ENCODE measurements at regions not wholly inside any gene's neighbourhood (a gene's known extent, or its start where the extent isn't known, plus 50 kb on each side); places are given as distances from the start of the nearest gene placed in this dataset.

DNA sequence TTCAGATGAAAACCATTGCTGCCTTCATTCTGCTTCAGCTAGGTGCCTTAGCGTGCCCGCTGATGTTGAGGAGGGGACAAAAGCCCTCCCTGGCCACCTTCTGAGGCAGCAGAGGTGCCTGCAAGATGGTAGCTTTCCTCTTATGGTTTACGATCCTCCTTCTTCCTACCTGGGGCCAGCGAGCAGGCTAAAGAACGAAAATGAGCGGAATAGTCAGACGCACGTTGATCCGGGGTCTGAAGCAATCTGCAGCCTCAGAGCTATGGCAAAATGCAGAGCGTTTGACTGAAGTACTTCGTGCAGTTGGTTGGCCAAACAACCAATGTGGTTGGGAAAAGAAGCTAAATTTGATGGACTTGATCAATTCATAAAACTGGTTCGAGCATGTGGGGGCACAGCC is 95.5 kb downstream of the GATA3 start:
- H3K9me3 ChIP-seq = no peaks in the 10 kb centered on the region
- H3K27ac ChIP-seq = no peak overlapping the region
- no peak overlapping the region for H3K4me3 ChIP-seq
- no peaks in the 10 kb centered on the region for H3K36me3 ChIP-seq
- H3K27me3 ChIP-seq = no peaks in the 10 kb centered on the region
- H3K4me1 ChIP-seq = no peaks in the 10 kb centered on the region
- intact Hi-C loops (cut with DNase I) = no loop called here
- TF ChIP-seq CTCF (IDR thresholded peaks at IDR 0.05) = no peak
- no peak for DNase-seq (ENCODE audit: extremely low spot score in 2 of 2)

DNA sequence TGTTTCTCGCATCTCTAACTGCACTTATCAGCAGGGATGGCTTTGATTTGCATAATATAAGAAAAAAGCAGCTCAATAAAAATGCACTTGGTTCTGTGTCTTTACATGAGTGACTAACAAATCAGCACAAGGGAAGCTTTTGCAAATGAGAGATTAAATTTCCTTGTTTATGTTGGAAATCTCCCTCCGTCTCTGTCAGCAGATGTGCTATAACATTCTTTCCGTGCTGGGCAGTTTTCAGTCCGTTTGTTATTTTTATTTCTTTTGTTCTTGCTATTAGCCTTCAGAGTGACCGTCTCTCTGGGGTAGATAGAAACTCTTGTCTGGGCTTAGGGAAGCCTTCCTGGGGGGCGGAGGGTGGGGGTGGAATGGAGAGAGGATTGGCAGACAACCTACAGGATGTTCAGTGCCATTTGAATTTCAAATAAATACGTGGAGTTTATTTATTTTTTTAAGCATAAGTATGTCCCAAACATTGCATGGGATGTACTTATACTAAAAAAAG is 96.0 kb downstream of the GATA3 start:
- no peaks in the 10 kb centered on the region for H3K9me3 ChIP-seq
- no peak for TF ChIP-seq POLR2AphosphoS5 (IDR thresholded peaks at IDR 0.05; ENCODE audit: insufficient read depth in 1 of 2, low read depth in 1 of 2)
- no peak for TF ChIP-seq CTCF (IDR thresholded peaks at IDR 0.05)
- TF ChIP-seq POLR2A (IDR thresholded peaks at IDR 0.05) = no peak
- no peak for DNase-seq (ENCODE audit: extremely low spot score in 2 of 2)
- no peaks in the 10 kb centered on the region for H3K4me1 ChIP-seq
- no peak overlapping the region for H3K27ac ChIP-seq
- no peaks in the 10 kb centered on the region for H3K27me3 ChIP-seq
- intact Hi-C loops (cut with DNase I) = no loop called here
- H3K4me3 ChIP-seq = no peak overlapping the region
- H3K36me3 ChIP-seq = no peaks in the 10 kb centered on the region

GRCh38 chr10:8151086-8151485 is 96.6 kb downstream of the GATA3 start:
- intact Hi-C loops (cut with DNase I) = no loop called here
- Histone ChIP-seq H3K4me1 (no peaks in the 10 kb centered on the region), H3K27ac (no peak overlapping the region), H3K4me3 (no peak overlapping the region), H3K36me3 (no peaks in the 10 kb centered on the region), H3K27me3 (no peaks in the 10 kb centered on the region), H3K9me3 (no peaks in the 10 kb centered on the region)
- no peak for DNase-seq (ENCODE audit: extremely low spot score in 2 of 2)
- TF ChIP-seq POLR2AphosphoS5 (IDR thresholded peaks at IDR 0.05; ENCODE audit: insufficient read depth in 1 of 2, low read depth in 1 of 2) = no peak
- TF ChIP-seq CTCF (IDR thresholded peaks at IDR 0.05) = no peak

DNA sequence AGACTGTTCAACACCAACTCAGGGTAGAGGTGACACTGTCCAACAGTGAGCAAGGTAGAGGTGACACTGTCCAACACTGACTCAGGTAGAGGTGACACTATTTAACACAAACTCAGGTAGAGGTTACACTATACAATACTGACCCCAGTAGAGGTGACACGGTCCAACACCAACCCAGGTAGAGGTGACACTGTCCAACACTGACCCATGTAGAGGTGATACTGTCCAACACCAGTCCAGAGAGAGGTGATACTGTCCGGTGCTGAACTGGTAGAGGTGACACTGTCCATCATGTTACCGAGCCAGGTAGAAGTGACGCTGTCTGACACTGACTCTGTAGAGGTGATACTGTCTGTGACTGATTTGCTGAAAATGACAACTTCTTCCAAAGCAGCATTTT is 102.4 kb downstream of the GATA3 start:
- H3K4me3 ChIP-seq = no peak overlapping the region
- intact Hi-C loops (cut with DNase I) = no loop called here
- TF ChIP-seq POLR2A (IDR thresholded peaks at IDR 0.05) (no peak), POLR2AphosphoS5 (IDR thresholded peaks at IDR 0.05; ENCODE audit: insufficient read depth in 1 of 2, low read depth in 1 of 2) (no peak), CTCF (IDR thresholded peaks at IDR 0.05) (no peak)
- no peaks in the 10 kb centered on the region for H3K27me3 ChIP-seq
- H3K9me3 ChIP-seq = no peaks in the 10 kb centered on the region
- H3K36me3 ChIP-seq = no peaks in the 10 kb centered on the region
- peaks cover 4% of the 10 kb centered on the region for H3K4me1 ChIP-seq
- no peak overlapping the region for H3K27ac ChIP-seq
- DNase-seq (ENCODE audit: extremely low spot score in 2 of 2) = no peak

DNA sequence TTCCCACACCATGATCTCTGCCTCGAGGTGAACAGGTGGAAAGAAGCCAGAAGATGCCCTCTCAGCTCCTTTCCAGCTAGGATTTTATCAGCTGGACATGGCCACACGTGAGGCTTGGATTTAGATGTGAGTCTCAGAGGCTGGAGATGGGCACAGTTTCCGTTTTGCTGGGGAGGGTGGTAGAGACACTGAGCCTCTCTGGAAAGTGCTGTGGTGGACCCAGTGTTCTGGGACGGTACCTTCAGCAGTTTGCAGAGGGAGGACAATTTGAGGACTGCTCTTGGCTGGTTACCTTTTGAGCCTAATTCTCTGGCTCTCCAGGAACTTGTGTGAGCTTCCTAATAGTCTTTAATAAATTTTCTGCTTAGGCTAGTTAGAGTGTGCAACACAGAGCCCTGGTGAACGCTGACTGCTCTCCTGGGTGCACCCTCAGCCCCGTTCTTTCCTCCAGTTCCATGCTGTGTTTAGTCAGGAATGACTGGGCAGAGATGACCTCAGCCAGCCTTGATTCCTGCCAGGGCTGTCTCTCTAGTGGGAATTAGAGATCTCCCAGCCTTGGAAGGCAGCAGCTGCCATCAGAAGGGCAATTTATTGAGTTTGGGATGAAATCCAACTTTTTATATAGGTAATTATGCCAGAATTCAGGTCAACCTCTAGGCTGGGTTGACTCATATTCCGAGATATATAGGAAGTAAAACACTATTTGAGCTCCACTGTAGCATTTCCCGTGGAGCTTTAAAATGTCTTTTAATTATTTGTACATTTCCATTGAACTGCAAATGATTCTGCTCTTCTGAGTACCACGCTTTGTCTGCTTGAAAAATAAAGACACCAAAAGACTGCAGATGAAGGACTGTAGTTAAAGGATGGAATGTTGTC is 103.9 kb downstream of the GATA3 start:
- H3K9me3 ChIP-seq = no peaks in the 10 kb centered on the region
- DNase-seq (ENCODE audit: extremely low spot score in 2 of 2) = no peak
- H3K27me3 ChIP-seq = no peaks in the 10 kb centered on the region
- H3K4me3 ChIP-seq = no peak overlapping the region
- TF ChIP-seq POLR2AphosphoS5 (IDR thresholded peaks at IDR 0.05; ENCODE audit: insufficient read depth in 1 of 2, low read depth in 1 of 2) (no peak), CTCF (IDR thresholded peaks at IDR 0.05) (no peak), POLR2A (IDR thresholded peaks at IDR 0.05) (no peak)
- intact Hi-C loops (cut with DNase I) = no loop called here
- no peak overlapping the region for H3K27ac ChIP-seq
- H3K4me1 ChIP-seq = peaks cover 4% of the 10 kb centered on the region
- no peaks in the 10 kb centered on the region for H3K36me3 ChIP-seq
